ENCODE measurements at regions not wholly inside any gene's neighbourhood (a gene's known extent, or its start where the extent isn't known, plus 50 kb on each side); places are given as distances from the start of the nearest gene placed in this dataset.

- TF ChIP-seq EP300 (IDR thresholded peaks at IDR 0.05) = no peak
- TF ChIP-seq, protein P1, sequence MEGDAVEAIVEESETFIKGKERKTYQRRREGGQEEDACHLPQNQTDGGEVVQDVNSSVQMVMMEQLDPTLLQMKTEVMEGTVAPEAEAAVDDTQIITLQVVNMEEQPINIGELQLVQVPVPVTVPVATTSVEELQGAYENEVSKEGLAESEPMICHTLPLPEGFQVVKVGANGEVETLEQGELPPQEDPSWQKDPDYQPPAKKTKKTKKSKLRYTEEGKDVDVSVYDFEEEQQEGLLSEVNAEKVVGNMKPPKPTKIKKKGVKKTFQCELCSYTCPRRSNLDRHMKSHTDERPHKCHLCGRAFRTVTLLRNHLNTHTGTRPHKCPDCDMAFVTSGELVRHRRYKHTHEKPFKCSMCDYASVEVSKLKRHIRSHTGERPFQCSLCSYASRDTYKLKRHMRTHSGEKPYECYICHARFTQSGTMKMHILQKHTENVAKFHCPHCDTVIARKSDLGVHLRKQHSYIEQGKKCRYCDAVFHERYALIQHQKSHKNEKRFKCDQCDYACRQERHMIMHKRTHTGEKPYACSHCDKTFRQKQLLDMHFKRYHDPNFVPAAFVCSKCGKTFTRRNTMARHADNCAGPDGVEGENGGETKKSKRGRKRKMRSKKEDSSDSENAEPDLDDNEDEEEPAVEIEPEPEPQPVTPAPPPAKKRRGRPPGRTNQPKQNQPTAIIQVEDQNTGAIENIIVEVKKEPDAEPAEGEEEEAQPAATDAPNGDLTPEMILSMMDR (IDR thresholded peaks at IDR 0.05) = no peak
Observed at GRCh38 chr12:131593406-131593805, 117.5 kb upstream of the SFSWAP start.

Measured in suprapubic skin (tissue), 3 donors.